HG03097 (cell line): ENCODE measurements at regions not wholly inside any gene's neighbourhood (a gene's known extent, or its start where the extent isn't known, plus 50 kb on each side); places are given as distances from the start of the nearest gene placed in this dataset.

Experiments
- ATAC-seq: cut with Tn5 transposase; IDR thresholded peaks from one replicate; pipeline ENCODE4 v1.9.1; 2021; ENCODE audit not compliant: unreplicated experiment, low FRiP score

GRCh38 chr20:47875297-47876025, 90.2 kb upstream of the SULF2 start:
- no peak for ATAC-seq

GRCh38 chr20:47872341-47872740, 87.1 kb upstream of the SULF2 start:
- no peak for ATAC-seq

GRCh38 chr20:47870475-47870874, 85.2 kb upstream of the SULF2 start:
- no peak for ATAC-seq

- ATAC-seq: no peak
Observed at GRCh38 chr20:47868744-47869143, 83.5 kb upstream of the SULF2 start.

GRCh38 chr20:47868236-47868635, 83.0 kb upstream of the SULF2 start:
- no peak for ATAC-seq

GRCh38 chr20:47867831-47868230, 82.5 kb upstream of the SULF2 start:
- ATAC-seq: no peak

- no peak for ATAC-seq
Observed at GRCh38 chr20:47866480-47866879, 81.2 kb upstream of the SULF2 start.

GRCh38 chr20:47865912-47866311, 80.6 kb upstream of the SULF2 start:
- no peak for ATAC-seq

- ATAC-seq: no peak
Observed at GRCh38 chr20:47865451-47865850, 80.2 kb upstream of the SULF2 start.

GRCh38 chr20:47863981-47864380, 78.7 kb upstream of the SULF2 start:
- ATAC-seq: no peak

- no peak for ATAC-seq
Observed at GRCh38 chr20:47863315-47863965, 78.2 kb upstream of the SULF2 start.

- ATAC-seq: no peak
Observed at GRCh38 chr20:47862574-47863240, 77.4 kb upstream of the SULF2 start.

GRCh38 chr20:47861116-47861515, 75.8 kb upstream of the SULF2 start:
- no peak for ATAC-seq

GRCh38 chr20:47860049-47860830, 75.0 kb upstream of the SULF2 start:
- no peak for ATAC-seq

GRCh38 chr20:47859278-47859677, 74.0 kb upstream of the SULF2 start:
- no peak for ATAC-seq

- ATAC-seq: no peak
Observed at GRCh38 chr20:47857569-47858464, 72.5 kb upstream of the SULF2 start.

GRCh38 chr20:47857187-47857568, 71.9 kb upstream of the SULF2 start:
- no peak for ATAC-seq

GRCh38 chr20:47855799-47856198, 70.5 kb upstream of the SULF2 start:
- ATAC-seq: no peak

- no peak for ATAC-seq
Observed at GRCh38 chr20:47854687-47855212, 69.5 kb upstream of the SULF2 start.

GRCh38 chr20:47851774-47852173, 66.5 kb upstream of the SULF2 start:
- ATAC-seq: no peak
